ENCODE measurements at regions not wholly inside any gene's neighbourhood (a gene's known extent, or its start where the extent isn't known, plus 50 kb on each side); places are given as distances from the start of the nearest gene placed in this dataset.
"Not testable (repeated sequence)": the region's sequence is repeated elsewhere in the genome, so short reads cannot be mapped to it uniquely, and the experiment has no call there.

GRCh38 chr10:57032301-57032700, 671.2 kb upstream of the ZWINT start:
- no CpG with 5 or more reads among the region's 5 CpGs for WGBS (ENCODE audit: extremely low coverage, insufficient coverage, insufficient read length)
- H3K27me3 ChIP-seq (ENCODE audit: insufficient read depth, low read length); H3K4me2 ChIP-seq (ENCODE audit: low read length); H2AFZ ChIP-seq (ENCODE audit: insufficient read depth, low read length, poor library complexity); H3K4me1 ChIP-seq (ENCODE audit: control insufficient read depth in 1 of 2, insufficient read depth in 2 of 2, low read length in 2 of 2); H3K79me2 ChIP-seq (ENCODE audit: control insufficient read depth, insufficient read depth, low read length, poor library complexity); DNase-seq; H2BK12ac ChIP-seq (ENCODE audit: low read length); H3K9me3 ChIP-seq (ENCODE audit: insufficient read depth, low read depth, low read length); H3K4ac ChIP-seq (ENCODE audit: low read depth, low read length); H3K4me3 ChIP-seq (ENCODE audit: low read depth, low read length); H2BK120ac ChIP-seq (ENCODE audit: insufficient read depth, low read length, poor library complexity); H4K91ac ChIP-seq (ENCODE audit: low read depth, low read length); H2AK5ac ChIP-seq (ENCODE audit: low read length); H3K27ac ChIP-seq (ENCODE audit: low read depth, low read length); H2BK5ac ChIP-seq (ENCODE audit: low read depth, low read length, poor library complexity); H3K36me3 ChIP-seq (ENCODE audit: control insufficient read depth in 1 of 2, insufficient read depth in 2 of 2, low read length in 2 of 2); H3K18ac ChIP-seq (ENCODE audit: low read length); H4K12ac ChIP-seq (ENCODE audit: low read depth, low read length); H4K8ac ChIP-seq (ENCODE audit: low read depth, low read length); H3K23ac ChIP-seq (ENCODE audit: low read length); H3K14ac ChIP-seq (ENCODE audit: low read length); H3K79me1 ChIP-seq (ENCODE audit: low read length); H3K9ac ChIP-seq (ENCODE audit: low read length): not testable (repeated sequence)

DNA sequence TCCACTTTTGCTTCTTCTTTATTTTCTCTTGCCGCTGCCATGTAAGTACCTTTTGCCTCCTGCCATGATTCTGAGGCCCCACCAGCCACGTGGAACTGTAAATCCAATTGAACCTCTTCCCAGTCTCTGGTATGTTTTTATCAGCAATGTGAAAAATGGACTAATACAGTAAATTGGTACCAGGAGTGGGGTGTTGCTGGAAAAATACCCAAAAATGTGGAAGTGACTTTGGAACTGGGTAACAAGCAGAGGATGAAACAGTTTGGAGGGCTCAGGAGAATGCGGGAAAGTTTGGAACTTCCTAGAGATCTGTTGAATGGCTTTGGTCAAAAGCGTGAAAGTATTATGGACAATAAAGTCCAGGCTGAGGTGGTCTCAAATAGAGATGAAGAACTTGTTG, 670.3 kb upstream of the ZWINT start:
- H3K27ac ChIP-seq (ENCODE audit: low read depth, low read length), result no peak overlapping the region
- no peak overlapping the region for H3K18ac ChIP-seq (ENCODE audit: low read length)
- no peak overlapping the region for H3K4ac ChIP-seq (ENCODE audit: low read depth, low read length)
- no peak overlapping the region for H3K4me3 ChIP-seq (ENCODE audit: low read depth, low read length)
- no peak overlapping the region for H3K14ac ChIP-seq (ENCODE audit: low read length)
- no peak overlapping the region for H4K91ac ChIP-seq (ENCODE audit: low read depth, low read length)
- no peak overlapping the region for H3K23ac ChIP-seq (ENCODE audit: low read length)
- H3K27me3 ChIP-seq (ENCODE audit: insufficient read depth, low read length), result no peaks in the 10 kb centered on the region
- no peaks in the 10 kb centered on the region for H3K9me3 ChIP-seq (ENCODE audit: insufficient read depth, low read depth, low read length)
- no peak overlapping the region for H4K8ac ChIP-seq (ENCODE audit: low read depth, low read length)
- no peaks in the 10 kb centered on the region for H3K79me2 ChIP-seq (ENCODE audit: control insufficient read depth, insufficient read depth, low read length, poor library complexity)
- H2AFZ ChIP-seq (ENCODE audit: insufficient read depth, low read length, poor library complexity), result no peak overlapping the region
- H3K4me2 ChIP-seq (ENCODE audit: low read length), result no peak overlapping the region
- no peaks in the 10 kb centered on the region for H3K79me1 ChIP-seq (ENCODE audit: low read length)
- no peaks in the 10 kb centered on the region for H3K36me3 ChIP-seq (ENCODE audit: control insufficient read depth in 1 of 2, insufficient read depth in 2 of 2, low read length in 2 of 2)
- H3K4me1 ChIP-seq (ENCODE audit: control insufficient read depth in 1 of 2, insufficient read depth in 2 of 2, low read length in 2 of 2), result no peaks in the 10 kb centered on the region
- H2BK12ac ChIP-seq (ENCODE audit: low read length), result no peak overlapping the region
- no peak overlapping the region for H2AK5ac ChIP-seq (ENCODE audit: low read length)
- H2BK5ac ChIP-seq (ENCODE audit: low read depth, low read length, poor library complexity), result no peak overlapping the region
- no peak for DNase-seq
- no peak overlapping the region for H4K12ac ChIP-seq (ENCODE audit: low read depth, low read length)
- WGBS (ENCODE audit: extremely low coverage, insufficient coverage, insufficient read length), result no CpG with 5 or more reads among the region's 4 CpGs
- no peak overlapping the region for H2BK120ac ChIP-seq (ENCODE audit: insufficient read depth, low read length, poor library complexity)
- H3K9ac ChIP-seq (ENCODE audit: low read length), result no peak overlapping the region

GRCh38 chr10:57026307-57026706, 665.2 kb upstream of the ZWINT start:
- Histone ChIP-seq H2AK5ac (ENCODE audit: low read length) (no peak overlapping the region), H3K4me3 (ENCODE audit: low read depth, low read length) (no peak overlapping the region), H4K8ac (ENCODE audit: low read depth, low read length) (no peak overlapping the region), H2AFZ (ENCODE audit: insufficient read depth, low read length, poor library complexity) (no peak overlapping the region), H3K27ac (ENCODE audit: low read depth, low read length) (no peak overlapping the region), H3K18ac (ENCODE audit: low read length) (no peak overlapping the region), H3K4ac (ENCODE audit: low read depth, low read length) (no peak overlapping the region), H2BK12ac (ENCODE audit: low read length) (no peak overlapping the region), H3K14ac (ENCODE audit: low read length) (no peak overlapping the region), H3K79me1 (ENCODE audit: low read length) (no peaks in the 10 kb centered on the region), H2BK120ac (ENCODE audit: insufficient read depth, low read length, poor library complexity) (no peak overlapping the region), H3K36me3 (ENCODE audit: control insufficient read depth in 1 of 2, insufficient read depth in 2 of 2, low read length in 2 of 2) (no peaks in the 10 kb centered on the region), H3K9ac (ENCODE audit: low read length) (no peak overlapping the region), H3K4me1 (ENCODE audit: control insufficient read depth in 1 of 2, insufficient read depth in 2 of 2, low read length in 2 of 2) (no peaks in the 10 kb centered on the region), H3K9me3 (ENCODE audit: insufficient read depth, low read depth, low read length) (no peaks in the 10 kb centered on the region), H2BK5ac (ENCODE audit: low read depth, low read length, poor library complexity) (no peak overlapping the region), H3K23ac (ENCODE audit: low read length) (no peak overlapping the region), H3K79me2 (ENCODE audit: control insufficient read depth, insufficient read depth, low read length, poor library complexity) (no peaks in the 10 kb centered on the region), H4K91ac (ENCODE audit: low read depth, low read length) (no peak overlapping the region), H3K27me3 (ENCODE audit: insufficient read depth, low read length) (no peaks in the 10 kb centered on the region), H3K4me2 (ENCODE audit: low read length) (no peak overlapping the region), H4K12ac (ENCODE audit: low read depth, low read length) (no peak overlapping the region)
- DNase-seq, result no peak
- no CpG with 5 or more reads among the region's 1 CpG for WGBS (ENCODE audit: extremely low coverage, insufficient coverage, insufficient read length)

DNA sequence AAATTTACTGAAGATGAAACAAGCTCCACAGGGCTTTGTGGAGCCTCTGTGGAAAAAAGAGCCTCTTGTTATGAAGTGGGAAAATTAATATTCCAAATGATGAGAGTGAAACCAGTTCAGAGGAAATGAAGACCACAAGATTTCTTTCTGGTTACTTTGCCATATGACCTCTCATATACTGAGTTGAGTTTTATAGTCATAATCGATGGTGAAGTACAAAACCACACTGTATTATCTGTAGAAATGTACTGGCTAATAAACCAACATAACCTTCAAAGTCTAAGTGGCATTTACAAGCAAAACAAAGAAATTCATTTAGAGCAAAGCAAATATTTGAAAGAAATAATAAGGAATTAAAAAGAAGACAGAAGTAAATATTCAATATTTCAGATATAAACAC, 662.6 kb upstream of the ZWINT start:
- no peaks in the 10 kb centered on the region for H3K36me3 ChIP-seq (ENCODE audit: control insufficient read depth in 1 of 2, insufficient read depth in 2 of 2, low read length in 2 of 2)
- H3K14ac ChIP-seq (ENCODE audit: low read length), result no peak overlapping the region
- H4K91ac ChIP-seq (ENCODE audit: low read depth, low read length), result no peak overlapping the region
- H3K4me1 ChIP-seq (ENCODE audit: control insufficient read depth in 1 of 2, insufficient read depth in 2 of 2, low read length in 2 of 2), result no peaks in the 10 kb centered on the region
- H3K9ac ChIP-seq (ENCODE audit: low read length), result no peak overlapping the region
- no peak overlapping the region for H3K4ac ChIP-seq (ENCODE audit: low read depth, low read length)
- H2AFZ ChIP-seq (ENCODE audit: insufficient read depth, low read length, poor library complexity), result no peak overlapping the region
- H2BK120ac ChIP-seq (ENCODE audit: insufficient read depth, low read length, poor library complexity), result no peak overlapping the region
- no peak overlapping the region for H4K8ac ChIP-seq (ENCODE audit: low read depth, low read length)
- H3K4me3 ChIP-seq (ENCODE audit: low read depth, low read length), result no peak overlapping the region
- H3K23ac ChIP-seq (ENCODE audit: low read length), result no peak overlapping the region
- no peak overlapping the region for H2BK12ac ChIP-seq (ENCODE audit: low read length)
- WGBS (ENCODE audit: extremely low coverage, insufficient coverage, insufficient read length), result no CpG with 5 or more reads among the region's 1 CpG
- no peak overlapping the region for H3K27ac ChIP-seq (ENCODE audit: low read depth, low read length)
- no peak for DNase-seq
- H4K12ac ChIP-seq (ENCODE audit: low read depth, low read length), result no peak overlapping the region
- H3K9me3 ChIP-seq (ENCODE audit: insufficient read depth, low read depth, low read length), result no peaks in the 10 kb centered on the region
- no peaks in the 10 kb centered on the region for H3K79me1 ChIP-seq (ENCODE audit: low read length)
- no peaks in the 10 kb centered on the region for H3K27me3 ChIP-seq (ENCODE audit: insufficient read depth, low read length)
- no peak overlapping the region for H2BK5ac ChIP-seq (ENCODE audit: low read depth, low read length, poor library complexity)
- H3K79me2 ChIP-seq (ENCODE audit: control insufficient read depth, insufficient read depth, low read length, poor library complexity), result no peaks in the 10 kb centered on the region
- H2AK5ac ChIP-seq (ENCODE audit: low read length), result no peak overlapping the region
- H3K18ac ChIP-seq (ENCODE audit: low read length), result no peak overlapping the region
- no peak overlapping the region for H3K4me2 ChIP-seq (ENCODE audit: low read length)

All from trophoblast cell (in vitro differentiated cells and primary cell).